ENCODE measurements at regions not wholly inside any gene's neighbourhood (a gene's known extent, or its start where the extent isn't known, plus 50 kb on each side); places are given as distances from the start of the nearest gene placed in this dataset.
A peak's percentile ranks its signal among the peaks of the same experiment; 100 is the strongest.

DNA sequence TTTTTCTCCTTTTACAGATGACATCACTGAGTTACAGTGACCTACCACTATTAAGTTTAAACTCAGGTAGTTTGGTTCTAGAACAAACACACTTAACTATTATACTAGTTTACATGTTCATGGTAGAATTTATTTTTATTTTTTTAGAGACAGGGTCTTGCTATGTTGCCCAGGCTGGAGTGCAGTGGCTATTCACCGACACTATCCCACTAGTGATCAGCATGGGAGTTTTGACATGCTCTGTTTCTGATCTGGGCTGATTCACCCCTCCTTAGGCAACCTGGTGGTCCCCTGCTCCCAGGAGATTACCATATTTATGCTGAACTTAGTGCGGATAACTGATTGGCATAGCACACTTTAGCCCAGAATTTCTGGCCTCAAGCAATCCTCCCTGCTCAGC lies 66.4 kb upstream of the LTA4H start:
- H3K36me3 ChIP-seq (ENCODE audit: control insufficient read depth in 4 of 4, insufficient read depth in 3 of 4, low read depth in 1 of 4, low read length in 3 of 4) = no peaks in the 10 kb centered on the region
- no peaks in the 10 kb centered on the region for H3K4me1 ChIP-seq (ENCODE audit: control insufficient read depth in 4 of 4, insufficient read depth in 4 of 4, low read length in 3 of 4)
- TF ChIP-seq HNF4A (conservative IDR thresholded peaks at IDR 0.05) (no peak), SP1 (IDR thresholded peaks at IDR 0.05) (no peak), JUND (IDR thresholded peaks at IDR 0.05) (no peak), NR2F2 (IDR thresholded peaks at IDR 0.05) (no peak), EGR1 (IDR thresholded peaks at IDR 0.05; ENCODE audit: low read depth in 2 of 2) (no peak), FOXA2 (IDR thresholded peaks at IDR 0.05) (no peak), RAD21 (IDR thresholded peaks at IDR 0.05) (no peak)
- TF ChIP-seq, protein P1, sequence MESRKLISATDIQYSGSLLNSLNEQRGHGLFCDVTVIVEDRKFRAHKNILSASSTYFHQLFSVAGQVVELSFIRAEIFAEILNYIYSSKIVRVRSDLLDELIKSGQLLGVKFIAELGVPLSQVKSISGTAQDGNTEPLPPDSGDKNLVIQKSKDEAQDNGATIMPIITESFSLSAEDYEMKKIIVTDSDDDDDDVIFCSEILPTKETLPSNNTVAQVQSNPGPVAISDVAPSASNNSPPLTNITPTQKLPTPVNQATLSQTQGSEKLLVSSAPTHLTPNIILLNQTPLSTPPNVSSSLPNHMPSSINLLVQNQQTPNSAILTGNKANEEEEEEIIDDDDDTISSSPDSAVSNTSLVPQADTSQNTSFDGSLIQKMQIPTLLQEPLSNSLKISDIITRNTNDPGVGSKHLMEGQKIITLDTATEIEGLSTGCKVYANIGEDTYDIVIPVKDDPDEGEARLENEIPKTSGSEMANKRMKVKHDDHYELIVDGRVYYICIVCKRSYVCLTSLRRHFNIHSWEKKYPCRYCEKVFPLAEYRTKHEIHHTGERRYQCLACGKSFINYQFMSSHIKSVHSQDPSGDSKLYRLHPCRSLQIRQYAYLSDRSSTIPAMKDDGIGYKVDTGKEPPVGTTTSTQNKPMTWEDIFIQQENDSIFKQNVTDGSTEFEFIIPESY (IDR thresholded peaks at IDR 0.05) = no peak
- TF ChIP-seq, protein P2, sequence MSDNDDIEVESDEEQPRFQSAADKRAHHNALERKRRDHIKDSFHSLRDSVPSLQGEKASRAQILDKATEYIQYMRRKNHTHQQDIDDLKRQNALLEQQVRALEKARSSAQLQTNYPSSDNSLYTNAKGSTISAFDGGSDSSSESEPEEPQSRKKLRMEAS (IDR thresholded peaks at IDR 0.05) = no peak
- TF ChIP-seq, protein P3, sequence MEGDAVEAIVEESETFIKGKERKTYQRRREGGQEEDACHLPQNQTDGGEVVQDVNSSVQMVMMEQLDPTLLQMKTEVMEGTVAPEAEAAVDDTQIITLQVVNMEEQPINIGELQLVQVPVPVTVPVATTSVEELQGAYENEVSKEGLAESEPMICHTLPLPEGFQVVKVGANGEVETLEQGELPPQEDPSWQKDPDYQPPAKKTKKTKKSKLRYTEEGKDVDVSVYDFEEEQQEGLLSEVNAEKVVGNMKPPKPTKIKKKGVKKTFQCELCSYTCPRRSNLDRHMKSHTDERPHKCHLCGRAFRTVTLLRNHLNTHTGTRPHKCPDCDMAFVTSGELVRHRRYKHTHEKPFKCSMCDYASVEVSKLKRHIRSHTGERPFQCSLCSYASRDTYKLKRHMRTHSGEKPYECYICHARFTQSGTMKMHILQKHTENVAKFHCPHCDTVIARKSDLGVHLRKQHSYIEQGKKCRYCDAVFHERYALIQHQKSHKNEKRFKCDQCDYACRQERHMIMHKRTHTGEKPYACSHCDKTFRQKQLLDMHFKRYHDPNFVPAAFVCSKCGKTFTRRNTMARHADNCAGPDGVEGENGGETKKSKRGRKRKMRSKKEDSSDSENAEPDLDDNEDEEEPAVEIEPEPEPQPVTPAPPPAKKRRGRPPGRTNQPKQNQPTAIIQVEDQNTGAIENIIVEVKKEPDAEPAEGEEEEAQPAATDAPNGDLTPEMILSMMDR (IDR thresholded peaks at IDR 0.05; ENCODE audit: low read depth, low read length, missing input control) = no peak
- TF ChIP-seq, protein P4, sequence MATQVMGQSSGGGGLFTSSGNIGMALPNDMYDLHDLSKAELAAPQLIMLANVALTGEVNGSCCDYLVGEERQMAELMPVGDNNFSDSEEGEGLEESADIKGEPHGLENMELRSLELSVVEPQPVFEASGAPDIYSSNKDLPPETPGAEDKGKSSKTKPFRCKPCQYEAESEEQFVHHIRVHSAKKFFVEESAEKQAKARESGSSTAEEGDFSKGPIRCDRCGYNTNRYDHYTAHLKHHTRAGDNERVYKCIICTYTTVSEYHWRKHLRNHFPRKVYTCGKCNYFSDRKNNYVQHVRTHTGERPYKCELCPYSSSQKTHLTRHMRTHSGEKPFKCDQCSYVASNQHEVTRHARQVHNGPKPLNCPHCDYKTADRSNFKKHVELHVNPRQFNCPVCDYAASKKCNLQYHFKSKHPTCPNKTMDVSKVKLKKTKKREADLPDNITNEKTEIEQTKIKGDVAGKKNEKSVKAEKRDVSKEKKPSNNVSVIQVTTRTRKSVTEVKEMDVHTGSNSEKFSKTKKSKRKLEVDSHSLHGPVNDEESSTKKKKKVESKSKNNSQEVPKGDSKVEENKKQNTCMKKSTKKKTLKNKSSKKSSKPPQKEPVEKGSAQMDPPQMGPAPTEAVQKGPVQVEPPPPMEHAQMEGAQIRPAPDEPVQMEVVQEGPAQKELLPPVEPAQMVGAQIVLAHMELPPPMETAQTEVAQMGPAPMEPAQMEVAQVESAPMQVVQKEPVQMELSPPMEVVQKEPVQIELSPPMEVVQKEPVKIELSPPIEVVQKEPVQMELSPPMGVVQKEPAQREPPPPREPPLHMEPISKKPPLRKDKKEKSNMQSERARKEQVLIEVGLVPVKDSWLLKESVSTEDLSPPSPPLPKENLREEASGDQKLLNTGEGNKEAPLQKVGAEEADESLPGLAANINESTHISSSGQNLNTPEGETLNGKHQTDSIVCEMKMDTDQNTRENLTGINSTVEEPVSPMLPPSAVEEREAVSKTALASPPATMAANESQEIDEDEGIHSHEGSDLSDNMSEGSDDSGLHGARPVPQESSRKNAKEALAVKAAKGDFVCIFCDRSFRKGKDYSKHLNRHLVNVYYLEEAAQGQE (IDR thresholded peaks at IDR 0.05) = no peak
- 96% methylated on average over 2 of the region's 2 CpGs for WGBS
- DNase-seq (ENCODE audit: low spot score) = no peak
- H3K4me3 ChIP-seq (ENCODE audit: low read depth in 1 of 3, low read length in 3 of 3) = no peak overlapping the region
- no peaks in the 10 kb centered on the region for H3K27me3 ChIP-seq (ENCODE audit: control insufficient read depth in 4 of 4, insufficient read depth in 4 of 4, low read length in 3 of 4)
- no peak overlapping the region for H3K27ac ChIP-seq (ENCODE audit: low read depth in 1 of 2, low read length in 2 of 2)
- H3K9me3 ChIP-seq (ENCODE audit: control insufficient read depth in 4 of 4, low read length in 3 of 4) = no peaks in the 10 kb centered on the region
- H3K9ac ChIP-seq (ENCODE audit: low read depth in 1 of 2, low read length in 2 of 2) = no peak overlapping the region

DNA sequence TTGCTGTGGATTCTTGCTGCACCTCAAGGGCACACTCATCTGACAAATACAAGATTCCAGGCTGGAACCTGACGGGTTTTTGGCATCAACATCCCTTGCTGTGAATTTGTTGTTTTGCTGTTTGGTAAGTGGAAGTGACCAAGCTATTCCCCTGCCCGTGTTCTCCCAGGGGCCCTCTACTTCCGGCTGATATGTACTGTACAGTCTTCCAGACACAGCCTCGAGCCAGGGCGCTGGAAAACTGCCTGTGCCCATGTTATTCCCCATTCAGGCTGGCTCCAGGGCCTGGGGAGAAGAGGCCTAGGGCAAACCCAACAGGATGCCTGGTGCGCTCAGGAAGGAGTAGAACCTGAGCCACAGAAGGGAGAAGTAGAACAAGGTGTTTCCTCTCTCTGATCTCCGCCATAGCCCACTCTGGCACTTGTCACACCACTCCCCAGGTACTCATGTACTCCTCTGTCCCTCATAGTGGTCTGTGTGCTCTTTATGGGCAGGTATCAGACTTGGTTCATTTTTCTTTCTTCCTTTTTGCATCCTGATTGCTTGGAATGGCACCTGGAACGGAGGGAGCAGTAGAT lies 67.8 kb upstream of the LTA4H start:
- no peaks in the 10 kb centered on the region for H3K27me3 ChIP-seq (ENCODE audit: control insufficient read depth in 4 of 4, insufficient read depth in 4 of 4, low read length in 3 of 4)
- H3K4me3 ChIP-seq (ENCODE audit: low read depth in 1 of 3, low read length in 3 of 3) = no peak overlapping the region
- DNase-seq (ENCODE audit: low spot score) = no peak
- peak overlapping the region in 1 of 2 donors; percentile 31 for H3K27ac ChIP-seq (ENCODE audit: low read depth in 1 of 2, low read length in 2 of 2)
- TF ChIP-seq RXRA (IDR thresholded peaks at IDR 0.05) (no peak), HNF4A (conservative IDR thresholded peaks at IDR 0.05) (no peak), SP1 (IDR thresholded peaks at IDR 0.05) (no peak), TAF1 (conservative IDR thresholded peaks at IDR 0.05) (no peak), GABPA (IDR thresholded peaks at IDR 0.05 in 1 of 2, conservative IDR thresholded peaks at IDR 0.05 in 1 of 2) (no peak), JUND (IDR thresholded peaks at IDR 0.05) (no peak), FOXA1 (IDR thresholded peaks at IDR 0.05) (no peak), HNF4G (IDR thresholded peaks at IDR 0.05) (no peak), EGR1 (IDR thresholded peaks at IDR 0.05; ENCODE audit: low read depth in 2 of 2) (no peak), FOXA2 (IDR thresholded peaks at IDR 0.05) (no peak), NR2F2 (IDR thresholded peaks at IDR 0.05) (no peak)
- TF ChIP-seq, protein P5, sequence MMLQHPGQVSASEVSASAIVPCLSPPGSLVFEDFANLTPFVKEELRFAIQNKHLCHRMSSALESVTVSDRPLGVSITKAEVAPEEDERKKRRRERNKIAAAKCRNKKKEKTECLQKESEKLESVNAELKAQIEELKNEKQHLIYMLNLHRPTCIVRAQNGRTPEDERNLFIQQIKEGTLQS (IDR thresholded peaks at IDR 0.05) = no peak
- TF ChIP-seq, protein P1 (IDR thresholded peaks at IDR 0.05) = no peak
- TF ChIP-seq, protein P3 (IDR thresholded peaks at IDR 0.05; ENCODE audit: low read depth, low read length, missing input control) = no peak
- TF ChIP-seq, protein P2 (IDR thresholded peaks at IDR 0.05) = no peak
- 70% methylated on average over 8 of the region's 8 CpGs for WGBS
- no peaks in the 10 kb centered on the region for H3K36me3 ChIP-seq (ENCODE audit: control insufficient read depth in 4 of 4, insufficient read depth in 3 of 4, low read depth in 1 of 4, low read length in 3 of 4)
- no peak overlapping the region for H3K9ac ChIP-seq (ENCODE audit: low read depth in 1 of 2, low read length in 2 of 2)
- peaks cover 0 to 4% (median 0%) of the 10 kb centered on the region in 4 donors for H3K4me1 ChIP-seq (ENCODE audit: control insufficient read depth in 4 of 4, insufficient read depth in 4 of 4, low read length in 3 of 4)
- H3K9me3 ChIP-seq (ENCODE audit: control insufficient read depth in 4 of 4, low read length in 3 of 4) = no peaks in the 10 kb centered on the region
